GM19452 (cell line): ENCODE measurements at regions not wholly inside any gene's neighbourhood (a gene's known extent, or its start where the extent isn't known, plus 50 kb on each side); places are given as distances from the start of the nearest gene placed in this dataset.

Experiments used
- ATAC-seq: cut with Tn5 transposase; IDR thresholded peaks from one replicate; pipeline ENCODE4 v1.9.1; 2021; ENCODE audit not compliant: unreplicated experiment

GRCh38 chr18:39529358-39529757, 1963.8 kb upstream of the CELF4 start:
- ATAC-seq: no peak

GRCh38 chr18:39527465-39527864, 1961.9 kb upstream of the CELF4 start:
- no peak for ATAC-seq

GRCh38 chr18:39524370-39524769, 1958.8 kb upstream of the CELF4 start:
- no peak for ATAC-seq

- no peak for ATAC-seq
Measured at GRCh38 chr18:39523281-39523680, 1957.7 kb upstream of the CELF4 start.

GRCh38 chr18:39521164-39521563, 1955.6 kb upstream of the CELF4 start:
- no peak for ATAC-seq

- no peak for ATAC-seq
Measured at GRCh38 chr18:39519741-39520140, 1954.1 kb upstream of the CELF4 start.

- no peak for ATAC-seq
Measured at GRCh38 chr18:39515299-39515698, 1949.7 kb upstream of the CELF4 start.

GRCh38 chr18:39513186-39513585, 1947.6 kb upstream of the CELF4 start:
- ATAC-seq: no peak

GRCh38 chr18:39506581-39507330, 1941.2 kb upstream of the CELF4 start:
- ATAC-seq: no peak

GRCh38 chr18:39500306-39500705, 1934.7 kb upstream of the CELF4 start:
- no peak for ATAC-seq

GRCh38 chr18:39497821-39498220, 1932.2 kb upstream of the CELF4 start:
- ATAC-seq: no peak

- ATAC-seq: no peak
Measured at GRCh38 chr18:39496986-39497385, 1931.4 kb upstream of the CELF4 start.

- no peak for ATAC-seq
Measured at GRCh38 chr18:39494211-39494896, 1928.8 kb upstream of the CELF4 start.

- ATAC-seq: no peak
Measured at GRCh38 chr18:39491408-39491807, 1925.8 kb upstream of the CELF4 start.

GRCh38 chr18:39489431-39489830, 1923.8 kb upstream of the CELF4 start:
- ATAC-seq: no peak

GRCh38 chr18:39487932-39488331, 1922.3 kb upstream of the CELF4 start:
- ATAC-seq: no peak

- ATAC-seq: no peak
Measured at GRCh38 chr18:39486268-39486667, 1920.7 kb upstream of the CELF4 start.

- ATAC-seq: no peak
Measured at GRCh38 chr18:39485696-39486095, 1920.1 kb upstream of the CELF4 start.

- ATAC-seq: no peak
Measured at GRCh38 chr18:39481281-39481680, 1915.7 kb upstream of the CELF4 start.

GRCh38 chr18:39480494-39481195, 1915.0 kb upstream of the CELF4 start:
- no peak for ATAC-seq

GRCh38 chr18:39464006-39464405, 1898.4 kb upstream of the CELF4 start:
- ATAC-seq: no peak

GRCh38 chr18:39462436-39462835, 1896.8 kb upstream of the CELF4 start:
- ATAC-seq: no peak
